ENCODE measurements at regions not wholly inside any gene's neighbourhood (a gene's known extent, or its start where the extent isn't known, plus 50 kb on each side); places are given as distances from the start of the nearest gene placed in this dataset.

GRCh38 chr3:11898611-11899325 is 52.1 kb upstream of the TAMM41 start:
- TF ChIP-seq CTCF (conservative IDR thresholded peaks at IDR 0.05) (no peak), ZFX (IDR thresholded peaks at IDR 0.05) (no peak)
